ENCODE measurements at regions not wholly inside any gene's neighbourhood (a gene's known extent, or its start where the extent isn't known, plus 50 kb on each side); places are given as distances from the start of the nearest gene placed in this dataset.

DNA sequence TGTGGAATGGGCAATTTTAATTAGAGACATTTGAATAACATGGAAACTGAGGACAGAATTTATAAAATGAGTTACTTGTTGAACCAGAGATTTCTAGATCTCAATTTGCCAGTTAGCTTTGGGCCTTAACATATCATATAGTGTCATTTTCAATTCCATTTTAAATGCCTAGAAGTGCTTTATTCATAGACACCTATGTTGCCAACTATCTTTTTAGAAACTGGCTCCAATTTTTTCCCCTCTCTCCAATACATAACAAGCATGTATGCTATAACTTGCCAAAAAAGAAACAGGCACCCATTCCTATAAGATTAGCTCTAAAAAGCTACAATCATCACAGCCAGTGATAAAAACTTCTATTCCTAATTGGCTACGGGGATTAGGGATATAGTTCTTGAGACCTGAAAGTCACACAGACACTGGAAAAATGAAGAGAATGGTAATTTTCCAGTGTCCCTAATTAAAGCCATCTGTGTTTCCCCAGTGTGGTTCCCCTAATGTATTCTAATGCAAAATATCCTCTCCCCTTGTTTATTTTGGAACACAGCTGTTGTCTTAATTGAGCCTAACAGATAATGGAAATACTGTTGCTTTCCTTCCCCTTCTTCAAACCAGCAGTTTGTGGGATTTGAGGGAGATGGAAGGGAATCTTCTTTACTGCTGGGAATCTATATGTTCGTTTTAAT, 205.5 kb upstream of the FSHR start:
- DNase-seq (no peak), ATAC-seq (no peak)
- Histone ChIP-seq H3K4me3 (no peak overlapping the region), H3K36me3 (ENCODE audit: low read depth) (no peaks in the 10 kb centered on the region), H3K4me1 (ENCODE audit: low read depth) (no peaks in the 10 kb centered on the region), H3K9me3 (no peaks in the 10 kb centered on the region)
- intact Hi-C loops (cut with DNase I, micrococcal nuclease): no loop called here
- TF ChIP-seq CTCF (IDR thresholded peaks at IDR 0.05): no peak

- H3K4me1 ChIP-seq (ENCODE audit: low read depth): no peaks in the 10 kb centered on the region
- DNase-seq (no peak), ATAC-seq (no peak)
- no peak for TF ChIP-seq CTCF (IDR thresholded peaks at IDR 0.05)
- intact Hi-C loops (cut with DNase I, micrococcal nuclease): no loop called here
- H3K4me3 ChIP-seq: no peak overlapping the region
- no peaks in the 10 kb centered on the region for H3K9me3 ChIP-seq
- no peaks in the 10 kb centered on the region for H3K36me3 ChIP-seq (ENCODE audit: low read depth)
Measured at GRCh38 chr2:49355611-49356010, 201.3 kb upstream of the FSHR start.

DNA sequence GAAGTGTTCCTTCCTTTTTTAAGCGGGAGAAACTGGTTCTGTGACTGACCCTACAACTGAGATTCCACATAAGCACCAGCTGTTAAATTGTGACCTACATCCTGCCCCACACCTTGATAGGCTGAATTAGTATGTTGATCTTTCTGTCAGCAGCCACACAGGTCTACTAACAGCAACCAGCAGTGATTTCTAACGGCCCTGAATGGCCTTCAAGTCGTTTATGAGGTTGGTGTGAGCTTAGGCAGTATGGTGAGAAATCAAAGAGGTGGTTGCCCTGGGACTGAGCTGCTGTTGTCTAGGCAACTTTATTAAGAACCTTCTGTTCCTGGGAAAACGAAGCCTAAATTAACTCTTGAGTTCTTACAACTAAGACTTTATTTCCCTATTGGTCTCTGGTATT, 197.2 kb upstream of the FSHR start:
- intact Hi-C loops (cut with DNase I, micrococcal nuclease): no loop called here
- H3K4me3 ChIP-seq: no peak overlapping the region
- DNase-seq: no peak
- no peak for ATAC-seq
- H3K36me3 ChIP-seq (ENCODE audit: low read depth): no peaks in the 10 kb centered on the region
- no peaks in the 10 kb centered on the region for H3K4me1 ChIP-seq (ENCODE audit: low read depth)
- H3K9me3 ChIP-seq: no peaks in the 10 kb centered on the region
- no peak for TF ChIP-seq CTCF (IDR thresholded peaks at IDR 0.05)

- no peaks in the 10 kb centered on the region for H3K9me3 ChIP-seq
- no peak for TF ChIP-seq CTCF (IDR thresholded peaks at IDR 0.05)
- no peak overlapping the region for H3K4me3 ChIP-seq
- H3K36me3 ChIP-seq (ENCODE audit: low read depth): no peaks in the 10 kb centered on the region
- intact Hi-C loops (cut with DNase I, micrococcal nuclease): no loop called here
- H3K4me1 ChIP-seq (ENCODE audit: low read depth): no peaks in the 10 kb centered on the region
- DNase-seq (no peak), ATAC-seq (no peak)
Measured at GRCh38 chr2:49343638-49344037, 189.3 kb upstream of the FSHR start.

GRCh38 chr2:49342156-49342555, 187.8 kb upstream of the FSHR start:
- intact Hi-C loops (cut with DNase I, micrococcal nuclease): no loop called here
- Histone ChIP-seq H3K4me1 (ENCODE audit: low read depth) (no peaks in the 10 kb centered on the region), H3K4me3 (no peak overlapping the region), H3K36me3 (ENCODE audit: low read depth) (no peaks in the 10 kb centered on the region), H3K9me3 (no peaks in the 10 kb centered on the region)
- ATAC-seq (no peak), DNase-seq (no peak)
- no peak for TF ChIP-seq CTCF (IDR thresholded peaks at IDR 0.05)

DNA sequence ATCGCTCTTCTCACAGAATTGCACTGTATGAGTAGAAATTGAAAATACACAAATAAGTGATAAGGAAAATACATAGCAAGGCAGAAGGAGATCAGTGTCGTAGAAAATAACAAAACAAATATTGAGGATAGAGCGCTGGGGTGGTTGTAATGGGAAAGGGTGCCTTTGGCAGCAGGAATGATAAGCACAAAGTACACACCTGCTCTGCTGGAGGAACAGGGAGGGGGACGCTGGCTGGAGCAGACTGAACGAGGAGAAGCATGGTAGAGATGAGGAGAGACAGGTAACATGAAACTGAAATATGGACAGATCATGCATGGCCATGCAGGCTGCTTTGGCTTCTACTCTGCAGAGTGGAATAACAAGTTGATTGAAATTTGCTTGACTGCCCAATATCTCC, 181.2 kb upstream of the FSHR start:
- intact Hi-C loops (cut with DNase I, micrococcal nuclease): no loop called here
- no peaks in the 10 kb centered on the region for H3K4me1 ChIP-seq (ENCODE audit: low read depth)
- no peak overlapping the region for H3K4me3 ChIP-seq
- ATAC-seq (no peak), DNase-seq (no peak)
- H3K36me3 ChIP-seq (ENCODE audit: low read depth): no peaks in the 10 kb centered on the region
- no peaks in the 10 kb centered on the region for H3K9me3 ChIP-seq
- no peak for TF ChIP-seq CTCF (IDR thresholded peaks at IDR 0.05)

Data from mucosa of descending colon (tissue), 3 donors.